Mucosa of rectum (tissue), 2 donors: ENCODE measurements at regions not wholly inside any gene's neighbourhood (a gene's known extent, or its start where the extent isn't known, plus 50 kb on each side); places are given as distances from the start of the nearest gene placed in this dataset.

Source experiments
- H3K27ac ChIP-seq, 2 donors: one replicate each; pipeline ENCODE4 v1.7.0; 2013; ENCODE audit warnings: inconsistent platforms in 2 of 2, low read depth in 2 of 2, low read length in 2 of 2
- H3K27me3 ChIP-seq, 2 donors: one replicate each; pipeline ENCODE4 v1.7.0; 2013; ENCODE audit warnings: low read length in 2 of 2; ENCODE audit not compliant: control insufficient read depth in 2 of 2, insufficient read depth in 2 of 2
- H3K36me3 ChIP-seq, 2 donors: one replicate each; pipeline ENCODE4 v1.7.0; 2013; ENCODE audit warnings: low read length in 2 of 2; ENCODE audit not compliant: control insufficient read depth in 2 of 2, insufficient read depth in 2 of 2
- H3K4me1 ChIP-seq, 2 donors: one replicate each; pipeline ENCODE4 v1.7.0; 2013; ENCODE audit warnings: low read length in 2 of 2, mild to moderate bottlenecking in 1 of 2; ENCODE audit not compliant: control insufficient read depth in 2 of 2, insufficient read depth in 2 of 2
- H3K4me3 ChIP-seq, 2 donors: one replicate each; pipeline ENCODE4 v1.7.0; 2013; ENCODE audit warnings: low read length in 2 of 2
- H3K9ac ChIP-seq, 2 donors: one replicate each; pipeline ENCODE4 v1.7.0; 2013; ENCODE audit warnings: low read length in 2 of 2, low read depth in 1 of 2, mild to moderate bottlenecking in 1 of 2
- H3K9me3 ChIP-seq, 2 donors: one replicate each; pipeline ENCODE4 v1.7.0; 2013; ENCODE audit warnings: low read length in 2 of 2; ENCODE audit not compliant: control insufficient read depth in 2 of 2
- donor health status: healthy.
- donor health status: Normal muscosa, but diverticular disease.

DNA sequence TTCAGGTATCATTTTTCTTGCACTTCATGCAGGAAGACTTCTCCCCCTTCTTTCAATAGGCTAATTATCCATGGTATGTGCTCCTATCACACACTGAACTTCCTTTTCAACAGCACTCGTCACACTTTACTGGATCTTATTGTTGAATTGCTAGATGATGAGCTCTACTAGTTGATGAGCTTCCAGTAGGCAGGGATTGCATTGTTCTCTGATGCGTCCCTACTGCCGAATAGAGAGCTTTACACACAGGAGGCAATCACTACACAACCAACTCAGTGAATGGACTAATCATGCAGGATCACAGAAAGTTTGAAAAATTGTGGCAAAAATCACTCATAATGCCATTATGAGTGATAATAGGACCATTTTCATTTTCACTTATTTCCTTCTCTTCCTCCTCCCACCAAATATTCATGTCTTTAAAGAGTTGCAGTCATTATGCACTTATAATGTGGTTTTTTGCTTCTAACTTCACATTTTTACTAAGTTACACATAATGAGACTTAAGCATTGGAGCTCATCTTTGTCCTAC lies 128.1 kb upstream of the ZNF648 start:
- H3K27ac ChIP-seq: no peak overlapping the region
- no peaks in the 10 kb centered on the region for H3K27me3 ChIP-seq
- no peak overlapping the region for H3K4me3 ChIP-seq
- no peaks in the 10 kb centered on the region for H3K9me3 ChIP-seq
- H3K36me3 ChIP-seq: no peaks in the 10 kb centered on the region
- no peak overlapping the region for H3K9ac ChIP-seq
- no peaks in the 10 kb centered on the region for H3K4me1 ChIP-seq

DNA sequence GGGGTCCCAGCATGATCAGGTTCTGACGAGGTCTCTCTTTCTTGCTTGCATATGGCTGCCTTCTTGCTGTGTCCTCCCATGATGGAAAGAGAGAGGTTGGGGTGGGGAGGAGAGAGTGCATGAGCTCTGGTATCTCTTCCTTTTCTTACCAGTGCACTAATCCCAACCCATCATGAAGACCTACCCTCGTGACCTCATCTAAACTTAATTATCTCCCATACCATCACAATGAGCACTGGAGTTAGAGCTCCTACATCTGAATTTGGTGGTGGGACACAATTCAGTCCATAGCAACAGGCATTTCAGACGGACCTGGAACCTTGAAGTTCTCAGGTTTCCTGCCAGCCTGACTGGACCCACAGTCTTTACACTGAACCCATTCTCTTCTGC lies 125.2 kb upstream of the ZNF648 start:
- Histone ChIP-seq H3K27me3 (no peaks in the 10 kb centered on the region), H3K4me1 (peaks cover 7 to 12% of the 10 kb centered on the region in 2 donors), H3K36me3 (no peaks in the 10 kb centered on the region), H3K9me3 (no peaks in the 10 kb centered on the region), H3K4me3 (no peak overlapping the region), H3K27ac (no peak overlapping the region), H3K9ac (no peak overlapping the region)

DNA sequence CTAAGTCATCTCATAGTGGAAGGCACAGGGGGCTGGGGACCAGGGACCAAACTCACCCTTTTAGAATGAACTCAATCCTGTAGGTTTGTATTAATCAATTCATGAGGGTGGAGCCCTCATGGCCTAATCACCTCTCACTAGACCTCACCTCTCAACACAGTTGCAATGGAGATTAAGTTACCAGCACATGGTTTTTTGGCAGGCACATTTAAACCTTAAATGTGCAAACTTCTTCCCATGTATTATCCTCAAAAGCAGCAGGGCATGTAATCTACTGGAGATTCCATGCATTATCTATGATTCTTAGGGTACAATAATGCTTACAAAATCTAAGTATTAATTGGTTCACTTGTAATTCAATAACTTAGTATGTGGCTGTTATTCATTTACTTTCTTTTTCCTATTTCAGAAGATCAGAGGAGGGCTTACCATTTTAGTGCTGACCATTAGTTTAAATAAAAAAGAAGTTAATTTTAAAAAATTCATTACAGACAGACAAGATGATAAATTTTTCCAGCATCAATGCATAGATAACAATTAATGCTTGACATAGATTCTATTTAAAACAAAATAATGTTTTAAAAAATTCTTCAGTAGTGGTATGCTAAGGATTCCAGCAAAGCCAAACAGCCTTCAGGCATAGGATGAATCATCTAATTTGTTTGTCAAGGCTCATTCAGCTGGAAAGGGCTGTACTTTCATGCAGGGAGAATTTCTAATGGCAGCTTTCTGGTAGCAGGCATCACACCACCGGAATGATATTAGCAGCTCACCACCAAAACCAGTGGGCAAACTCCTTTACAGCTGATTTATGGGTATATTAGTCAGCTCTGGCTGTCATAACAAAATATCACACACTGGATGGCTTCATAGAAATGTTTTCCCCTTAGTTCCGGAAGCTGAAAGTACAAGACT lies 124.6 kb upstream of the ZNF648 start:
- Histone ChIP-seq H3K9ac (no peak overlapping the region), H3K4me1 (peaks cover 7 to 18% of the 10 kb centered on the region in 2 donors), H3K36me3 (no peaks in the 10 kb centered on the region), H3K27me3 (no peaks in the 10 kb centered on the region), H3K4me3 (no peak overlapping the region), H3K27ac (no peak overlapping the region), H3K9me3 (no peaks in the 10 kb centered on the region)

DNA sequence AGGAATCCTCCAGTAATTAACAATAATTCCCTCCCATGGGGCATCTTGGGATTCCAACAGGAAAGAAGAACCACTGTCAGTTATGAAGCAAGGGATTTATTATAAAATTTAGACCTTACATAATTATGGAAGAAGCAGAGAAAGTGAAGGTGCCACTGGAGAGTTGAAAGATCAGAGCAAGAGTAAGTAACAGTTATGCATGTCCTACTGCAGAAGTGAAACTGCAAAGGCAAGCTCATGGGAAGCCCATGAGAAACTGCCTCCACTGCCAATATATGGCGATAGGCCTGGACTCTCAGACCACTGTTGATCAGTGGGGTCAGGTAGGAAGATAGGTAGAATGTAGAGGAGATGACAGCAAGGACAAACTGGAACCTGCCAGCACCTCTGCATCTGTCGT lies 123.6 kb upstream of the ZNF648 start:
- H3K9ac ChIP-seq: no peak overlapping the region
- no peaks in the 10 kb centered on the region for H3K27me3 ChIP-seq
- H3K36me3 ChIP-seq: no peaks in the 10 kb centered on the region
- H3K9me3 ChIP-seq: no peaks in the 10 kb centered on the region
- no peak overlapping the region for H3K27ac ChIP-seq
- peaks cover 11 to 24% of the 10 kb centered on the region in 2 donors for H3K4me1 ChIP-seq
- H3K4me3 ChIP-seq: no peak overlapping the region

DNA sequence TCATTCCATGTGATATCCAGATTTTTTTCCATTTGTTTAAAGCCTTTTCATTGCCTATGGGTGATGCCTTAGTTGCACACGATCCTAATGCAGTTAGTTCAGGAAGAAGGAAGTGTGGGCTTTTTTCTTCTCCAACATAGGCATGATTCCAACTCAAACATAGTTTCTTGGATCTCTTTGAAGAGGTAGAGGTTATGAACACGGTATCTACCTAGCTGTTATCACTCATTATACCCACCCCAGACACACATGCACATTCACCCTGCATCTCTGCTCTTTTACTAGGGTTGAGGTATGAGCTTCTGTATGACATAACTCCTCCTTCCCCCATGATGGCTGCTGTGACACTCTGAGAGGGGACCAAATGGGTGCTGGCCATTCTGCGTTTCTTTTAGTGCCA lies 122.1 kb upstream of the ZNF648 start:
- Histone ChIP-seq H3K27ac (peak overlapping the region; percentile 69 to 80), H3K36me3 (no peaks in the 10 kb centered on the region), H3K4me1 (peaks cover 11 to 24% of the 10 kb centered on the region in 2 donors), H3K27me3 (no peaks in the 10 kb centered on the region), H3K9me3 (no peaks in the 10 kb centered on the region), H3K9ac (peak overlapping the region in 1 of 2 donors; percentile 25), H3K4me3 (peak overlapping the region; percentile 4 to 25)

DNA sequence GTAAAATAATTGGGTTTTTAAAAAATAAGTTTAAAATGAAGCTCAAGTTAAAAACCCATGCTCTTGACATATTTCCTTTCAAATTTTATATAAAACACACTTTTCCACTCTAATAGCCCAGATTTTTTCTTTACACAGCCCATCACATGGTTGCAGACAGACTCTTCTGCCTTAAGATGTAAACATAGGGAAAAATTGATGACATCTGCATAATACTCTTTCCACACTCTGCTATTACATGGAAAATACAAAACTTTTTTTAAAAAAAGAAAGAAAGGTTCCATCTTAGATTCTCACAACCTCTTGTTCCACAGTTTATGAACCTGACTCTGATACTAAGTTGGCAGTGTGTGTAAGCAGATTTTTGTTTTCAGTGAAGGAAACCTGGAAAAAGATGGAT lies 120.8 kb upstream of the ZNF648 start:
- no peak overlapping the region for H3K4me3 ChIP-seq

DNA sequence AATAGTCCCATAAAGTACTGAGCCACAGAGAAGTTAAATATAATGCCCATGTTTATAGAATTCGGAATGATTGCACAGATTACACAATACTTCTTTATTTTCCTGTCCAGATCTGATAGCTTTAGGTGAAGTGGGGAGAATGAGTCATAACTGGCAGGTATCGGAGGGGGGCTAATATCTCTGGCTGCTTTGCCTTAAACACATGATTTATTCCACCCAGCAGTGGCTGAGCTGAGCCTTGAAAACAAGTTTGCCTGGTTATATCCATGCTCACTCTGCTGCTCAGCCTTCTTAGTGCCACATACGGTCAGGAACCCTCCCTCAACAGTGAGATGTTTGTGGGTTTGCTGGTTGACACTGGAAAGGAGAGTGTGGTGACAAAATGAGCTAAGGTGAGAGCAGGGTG lies 119.7 kb upstream of the ZNF648 start:
- Histone ChIP-seq H3K27ac (peak overlapping the region; percentile 60 to 78), H3K4me1 (peaks cover 11 to 24% of the 10 kb centered on the region in 2 donors), H3K36me3 (no peaks in the 10 kb centered on the region), H3K27me3 (no peaks in the 10 kb centered on the region), H3K9ac (peak overlapping the region in 1 of 2 donors; percentile 45), H3K4me3 (no peak overlapping the region), H3K9me3 (no peaks in the 10 kb centered on the region)

More for the DNA sequence above, 120.8 kb upstream of the ZNF648 start:
- H3K36me3 ChIP-seq: no peaks in the 10 kb centered on the region
- peaks cover 11 to 24% of the 10 kb centered on the region in 2 donors for H3K4me1 ChIP-seq
- H3K27ac ChIP-seq: no peak overlapping the region
- no peaks in the 10 kb centered on the region for H3K9me3 ChIP-seq
- H3K9ac ChIP-seq: no peak overlapping the region
- no peaks in the 10 kb centered on the region for H3K27me3 ChIP-seq

DNA sequence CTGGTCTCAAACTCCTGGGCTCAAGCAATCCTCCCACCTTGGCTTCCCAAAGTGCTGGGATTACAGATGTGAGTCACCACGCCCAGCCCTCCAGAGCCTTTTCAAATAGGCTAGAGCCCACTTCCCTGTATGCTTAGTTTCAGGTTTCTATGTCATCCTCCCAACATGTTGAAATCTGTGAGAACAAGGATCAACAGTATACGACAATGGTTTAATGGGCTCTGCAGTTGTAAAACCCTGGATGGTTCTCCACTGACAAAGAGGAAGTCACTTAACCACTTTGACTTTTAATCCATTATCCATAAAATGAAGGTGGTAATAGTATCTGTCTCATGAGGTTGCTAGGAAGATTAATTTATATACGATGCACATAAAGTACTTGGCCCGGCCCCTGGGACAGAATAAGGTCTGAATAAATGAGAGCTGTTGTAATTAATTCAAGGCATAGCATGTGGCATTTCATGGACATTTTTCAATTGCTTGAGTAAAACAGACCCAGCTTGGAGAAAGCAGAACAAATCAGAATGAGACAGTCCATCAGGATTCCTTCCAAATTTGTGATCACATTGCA lies 113.9 kb upstream of the ZNF648 start:
- Histone ChIP-seq H3K9ac (no peak overlapping the region), H3K27me3 (no peaks in the 10 kb centered on the region), H3K27ac (peak overlapping the region; percentile 78 to 84), H3K36me3 (no peaks in the 10 kb centered on the region), H3K4me1 (peaks cover 5 to 16% of the 10 kb centered on the region in 2 donors), H3K4me3 (no peak overlapping the region), H3K9me3 (no peaks in the 10 kb centered on the region)

DNA sequence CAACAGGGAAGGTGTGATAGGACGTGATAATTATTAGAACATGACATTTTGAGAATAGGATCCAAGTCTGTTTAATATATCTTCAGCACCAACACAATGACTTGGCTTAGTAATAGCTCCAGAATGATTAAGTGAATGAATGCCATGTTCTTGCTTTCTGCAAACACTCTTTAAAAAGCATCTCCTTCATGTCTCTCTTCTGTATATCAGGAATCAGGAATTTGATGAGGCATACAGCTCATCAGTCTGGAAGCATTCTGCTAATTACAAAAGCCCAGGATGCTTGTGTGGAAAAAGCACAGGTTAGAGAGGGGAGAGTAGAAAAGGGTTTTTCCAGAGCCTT lies 113.0 kb upstream of the ZNF648 start:
- Histone ChIP-seq H3K27ac (peak overlapping the region in 1 of 2 donors; percentile 54), H3K4me1 (peaks cover 3 to 15% of the 10 kb centered on the region in 2 donors), H3K36me3 (no peaks in the 10 kb centered on the region)

DNA sequence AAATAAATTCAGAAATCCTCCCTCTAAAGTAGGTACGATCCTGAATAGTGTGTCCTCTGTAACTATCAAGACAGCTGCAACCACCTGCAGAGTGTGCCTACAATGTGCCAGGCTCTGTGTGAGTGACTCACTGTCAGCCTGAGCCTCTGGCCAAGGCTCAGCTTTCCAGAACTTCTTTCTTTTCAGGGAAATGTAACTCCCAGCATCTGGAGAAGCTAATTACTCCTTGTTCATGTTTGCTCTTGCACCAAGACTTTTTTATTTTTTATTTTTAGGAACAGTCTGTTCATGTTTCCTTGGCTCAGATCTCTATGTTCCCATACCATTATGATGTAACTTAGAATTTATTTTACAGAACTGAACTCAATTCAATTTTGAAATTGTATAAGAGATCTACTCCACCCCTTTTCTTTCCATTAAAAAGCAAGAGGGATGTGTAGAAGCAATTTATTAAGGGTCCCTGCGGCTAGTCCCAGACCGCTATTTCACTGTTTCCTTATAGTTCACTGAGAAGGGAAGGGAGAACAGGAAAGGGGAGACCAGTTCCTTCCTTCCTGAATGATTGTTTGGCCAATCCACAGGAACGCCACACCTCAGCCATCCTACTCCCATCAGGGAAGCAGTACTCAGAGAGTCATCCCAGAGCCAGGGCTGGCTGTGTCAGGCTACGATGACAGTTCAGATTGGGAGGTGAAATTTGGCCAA lies 112.4 kb upstream of the ZNF648 start:
- no peaks in the 10 kb centered on the region for H3K27me3 ChIP-seq
- H3K4me3 ChIP-seq: no peak overlapping the region
- no peaks in the 10 kb centered on the region for H3K36me3 ChIP-seq
- H3K27ac ChIP-seq: peak overlapping the region in 1 of 2 donors; percentile 54
- no peaks in the 10 kb centered on the region for H3K9me3 ChIP-seq
- H3K9ac ChIP-seq: no peak overlapping the region
- peaks cover 3 to 15% of the 10 kb centered on the region in 2 donors for H3K4me1 ChIP-seq

More for the DNA sequence above, 113.0 kb upstream of the ZNF648 start:
- Histone ChIP-seq H3K9ac (no peak overlapping the region), H3K9me3 (no peaks in the 10 kb centered on the region), H3K4me3 (no peak overlapping the region), H3K27me3 (no peaks in the 10 kb centered on the region)
